Lower leg skin (tissue), 4 donors: ENCODE measurements at regions not wholly inside any gene's neighbourhood (a gene's known extent, or its start where the extent isn't known, plus 50 kb on each side); places are given as distances from the start of the nearest gene placed in this dataset.

Experiments
- DNase-seq, 2 donors: peaks; one replicate each; pipeline ENCODE4 v3.0.0-alpha.2; 2019; ENCODE audit warnings: low spot score in 2 of 2
- H3K4me3 ChIP-seq: fragments of 200-600 bp; sonication (generic); 2 replicates; pipeline ENCODE4 v1.5.1; 2017; ENCODE audit warnings: mild to moderate bottlenecking, low read depth; ENCODE audit not compliant: poor library complexity, severe bottlenecking
- CTCF ChIP-seq, 3 donors: fragments of 450-650 bp; IDR thresholded peaks; one replicate each; pipeline ENCODE4 v1.5.1; 2016; ENCODE audit warnings: antibody characterized with exemption in 3 of 3, mild to moderate bottlenecking in 3 of 3, moderate library complexity in 2 of 3
- POLR2A ChIP-seq, 2 donors: fragments of 450-650 bp; IDR thresholded peaks; one replicate each; pipeline ENCODE4 v1.6.1; 2016 to 2017; ENCODE audit warnings: antibody characterized with exemption in 2 of 2, mild to moderate bottlenecking in 1 of 2, moderate library complexity in 1 of 2
- WGBS, 2 donors: methylation state at CpG; one replicate each; pipeline ENCODE4 v1.1.5; 2018; 5-methylcytosine and 5-hydroxymethylcytosine counted together
- intact Hi-C: fragments of 100-400 bp; cut with DNase I; formaldehyde crosslinking; loops from one replicate; pipeline ENCODE4 v1.15.0; 2023; ENCODE audit warnings: low total_unique reads

DNA sequence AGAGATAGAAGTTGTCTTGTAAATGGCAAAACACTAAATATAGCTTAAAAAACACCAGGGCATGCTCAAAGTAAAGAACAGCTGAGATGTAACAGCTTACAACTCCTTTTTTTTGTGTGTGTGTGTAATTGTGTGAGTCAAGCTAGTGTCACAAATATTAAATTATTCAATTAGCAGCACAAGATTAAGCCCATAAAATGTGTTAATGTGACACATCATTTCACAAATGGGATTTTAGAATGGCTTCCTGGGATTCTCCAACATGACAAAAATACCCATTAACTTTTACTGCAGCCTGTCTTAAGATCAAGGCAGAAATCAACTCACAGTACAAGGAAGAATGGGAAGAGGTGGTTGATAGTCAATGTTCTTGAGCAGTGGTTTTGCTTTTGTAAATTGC, 251.4 kb downstream of the KIF20B start:
- intact Hi-C loops, result no loop called here

GRCh38 chr10:89954061-89954460, 252.7 kb downstream of the KIF20B start:
- H3K4me3 ChIP-seq, result no peak overlapping the region
- 60 to 64% methylated on average over 3 of the region's 3 CpGs for WGBS, 2 donors
- TF ChIP-seq CTCF (IDR thresholded peaks at IDR 0.05) (no peak), POLR2A (IDR thresholded peaks at IDR 0.05) (no peak)
- intact Hi-C loops, result no loop called here
- no peak for DNase-seq

More for the DNA sequence above, 251.4 kb downstream of the KIF20B start:
- TF ChIP-seq POLR2A (IDR thresholded peaks at IDR 0.05) (no peak), CTCF (IDR thresholded peaks at IDR 0.05) (no peak)
- H3K4me3 ChIP-seq, result no peak overlapping the region
- no peak for DNase-seq

DNA sequence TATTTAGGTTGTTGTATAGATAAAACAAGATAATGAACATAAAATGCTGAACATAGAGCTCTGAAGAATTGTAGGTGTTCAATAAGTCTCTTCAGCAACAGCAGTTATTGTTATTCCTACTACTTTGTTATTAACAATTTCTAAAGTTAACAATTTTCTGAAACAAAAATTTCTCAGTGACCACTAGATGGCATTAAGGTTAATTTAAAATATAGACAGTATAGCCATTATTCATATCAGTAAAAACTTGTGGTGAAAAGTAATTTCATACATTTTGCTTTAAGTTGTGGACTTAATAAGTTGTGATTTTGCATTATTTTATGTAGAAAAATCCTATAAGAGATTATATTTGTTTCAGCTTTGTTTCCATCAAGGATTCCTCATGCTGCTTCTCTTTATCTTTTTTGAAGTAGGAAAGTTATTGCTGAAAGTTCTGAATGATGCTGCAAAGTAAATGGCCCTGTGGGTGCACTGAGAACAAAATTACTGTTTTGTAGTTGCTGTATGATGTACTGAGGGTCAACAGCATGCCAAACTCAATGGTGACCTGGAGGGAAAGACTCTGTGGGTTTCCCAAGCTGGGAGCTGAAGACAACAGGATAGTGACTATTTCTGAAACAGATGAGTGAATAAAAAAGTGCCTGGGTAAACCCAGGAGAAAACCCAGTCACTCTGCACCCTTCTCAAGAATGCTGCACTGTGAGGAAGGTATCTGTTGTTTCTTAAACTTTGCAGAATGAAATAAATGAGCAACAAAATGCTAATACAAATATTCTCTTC, 253.6 kb downstream of the KIF20B start:
- TF ChIP-seq CTCF (IDR thresholded peaks at IDR 0.05) (no peak), POLR2A (IDR thresholded peaks at IDR 0.05) (no peak)
- H3K4me3 ChIP-seq, result no peak overlapping the region
- intact Hi-C loops, result no loop called here
- DNase-seq, result no peak

DNA sequence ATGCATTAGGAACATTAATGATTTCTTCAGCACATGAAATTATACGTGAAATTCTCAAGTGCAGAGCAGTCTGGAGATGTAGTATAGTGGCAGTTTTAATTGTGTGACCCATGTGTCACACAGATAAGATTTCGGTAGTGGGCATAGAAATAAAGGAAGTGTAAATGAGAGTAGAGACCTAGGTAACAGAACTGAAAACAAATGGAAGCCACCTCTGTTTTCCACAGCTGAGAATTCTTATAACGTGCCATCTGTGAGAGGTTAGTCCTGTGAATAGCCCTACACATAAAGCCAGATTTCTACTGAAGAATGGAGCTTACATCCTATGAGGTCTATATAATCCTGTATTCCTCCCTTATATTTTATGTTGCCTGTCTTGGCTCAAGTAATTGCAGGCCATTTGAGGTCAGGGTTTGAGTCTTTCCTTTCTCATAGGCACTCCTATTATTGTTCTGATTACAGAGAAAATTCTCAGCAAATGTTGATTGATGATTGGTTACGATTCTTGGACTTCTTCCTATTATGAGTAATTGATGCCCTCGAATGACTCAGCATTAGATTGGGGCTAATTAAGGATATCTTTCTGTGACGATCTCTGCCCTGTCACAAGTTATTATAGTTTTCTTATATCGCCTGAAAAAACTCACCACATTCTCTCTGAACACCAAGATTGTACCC, 258.2 kb downstream of the KIF20B start:
- no peak for DNase-seq
- no peak overlapping the region for H3K4me3 ChIP-seq
- TF ChIP-seq CTCF (IDR thresholded peaks at IDR 0.05) (no peak), POLR2A (IDR thresholded peaks at IDR 0.05) (no peak)
- 65 to 71% methylated on average over 7 of the region's 7 CpGs for WGBS, 2 donors
- intact Hi-C loops, result no loop called here

GRCh38 chr10:89963451-89964102, 262.2 kb downstream of the KIF20B start:
- intact Hi-C loops, result no loop called here
- DNase-seq, result no peak
- TF ChIP-seq CTCF (IDR thresholded peaks at IDR 0.05), result no peak
- no peak for TF ChIP-seq POLR2A (IDR thresholded peaks at IDR 0.05)
- WGBS, 2 donors, result 89 to 96% methylated on average over 2 of the region's 2 CpGs
- H3K4me3 ChIP-seq, result no peak overlapping the region
